GM12878 (cell line): ENCODE measurements at regions not wholly inside any gene's neighbourhood (a gene's known extent, or its start where the extent isn't known, plus 50 kb on each side); places are given as distances from the start of the nearest gene placed in this dataset.

Source experiments
- CTCF ChIP-seq, 3 experiments: IDR thresholded peaks in 2 of 3; conservative IDR thresholded peaks in 1 of 3; 2 replicates each; pipeline ENCODE4 v1.5.1; 2011; ENCODE audit warnings: low read depth in 3 of 3, low read length in 3 of 3, mild to moderate bottlenecking in 3 of 3, control low read depth in 2 of 3, moderate library complexity in 2 of 3, inconsistent platforms in 1 of 3, mixed read lengths in 1 of 3; ENCODE audit not compliant: control insufficient read depth in 2 of 3, insufficient read depth in 1 of 3; ENCODE audit errors: extremely low read depth in 1 of 3
- DPF2 ChIP-seq: fragments of 450-650 bp; IDR thresholded peaks from 2 replicates; pipeline ENCODE4 v1.6.1; 2017; ENCODE audit warnings: mild to moderate bottlenecking
- FOS ChIP-seq: IDR thresholded peaks from 3 replicates; pipeline ENCODE4 v1.6.1; 2011; ENCODE audit warnings: borderline replicate concordance; ENCODE audit not compliant: insufficient read length; ENCODE audit errors: extremely low read depth
- NR2C2 ChIP-seq: IDR thresholded peaks from 2 replicates; pipeline ENCODE4 v1.6.1; 2011; ENCODE audit warnings: borderline replicate concordance, low read depth; ENCODE audit not compliant: control insufficient read depth, insufficient read length
- POU2F2 ChIP-seq: IDR thresholded peaks from 3 replicates; pipeline ENCODE4 v1.6.1; 2011; ENCODE audit warnings: low read depth, mild to moderate bottlenecking, low read length, borderline replicate concordance
- RBBP5 ChIP-seq: fragments of 200-600 bp; sonication (generic); conservative IDR thresholded peaks from 2 replicates; pipeline ENCODE4 v1.6.1; 2016

DNA sequence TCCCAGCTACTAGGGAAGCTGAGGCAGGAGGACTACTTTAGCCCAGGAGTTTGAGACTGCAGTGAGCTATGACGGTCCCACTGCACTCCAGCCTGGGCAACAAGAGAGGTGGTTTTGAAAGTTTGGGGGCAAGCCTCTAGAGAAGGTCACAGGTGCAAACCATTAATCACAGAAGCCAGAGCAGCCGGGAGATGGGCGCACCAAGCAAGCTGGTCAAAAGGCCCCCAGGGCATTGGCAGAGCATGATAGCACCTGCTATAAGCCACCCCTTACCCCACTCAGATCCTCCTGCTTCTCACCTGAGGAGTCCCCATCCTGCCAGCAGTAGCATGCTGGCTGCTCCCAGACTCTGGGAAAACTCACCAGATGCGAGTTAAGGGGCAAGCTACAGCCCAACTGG, 116.1 kb upstream of the RAB12 start:
- TF ChIP-seq POU2F2 (no peak), FOS (no peak), NR2C2 (no peak), CTCF (IDR thresholded peaks at IDR 0.05 in 2 of 3, conservative IDR thresholded peaks at IDR 0.05 in 1 of 3; ENCODE audit: control insufficient read depth in 2 of 3, extremely low read depth in 1 of 3, insufficient read depth in 1 of 3, low read depth in 3 of 3, low read length in 3 of 3) (no peak), DPF2 (no peak), RBBP5 (no peak)
